ENCODE measurements at regions not wholly inside any gene's neighbourhood (a gene's known extent, or its start where the extent isn't known, plus 50 kb on each side); places are given as distances from the start of the nearest gene placed in this dataset.

- WGBS (ENCODE audit: low lambda C conversion rate, missing lambda C conversion rate), result 61% methylated on average over 4 of the region's 7 CpGs
- TF ChIP-seq EZH2phosphoT487 (IDR thresholded peaks at IDR 0.05; ENCODE audit: low read depth, severe bottlenecking, unreplicated experiment), result no peak
- no peak for TF ChIP-seq EZH2 (IDR thresholded peaks at IDR 0.05; ENCODE audit: borderline replicate concordance)
- TF ChIP-seq CTCF (IDR thresholded peaks at IDR 0.05; ENCODE audit: poor library complexity), result no peak
- no peak for DNase-seq (ENCODE audit: low spot score)
- Histone ChIP-seq H3K36me3 (replicated peaks; ENCODE audit: insufficient read depth, low read depth) (no peaks in the 10 kb centered on the region), H3K9me3 (ENCODE audit: low read depth) (no peaks in the 10 kb centered on the region), H4K20me1 (ENCODE audit: insufficient read depth, poor library complexity, severe bottlenecking) (no peaks in the 10 kb centered on the region), H2AFZ (no peak overlapping the region), H3K9me2 (replicated peaks; ENCODE audit: insufficient read depth) (no peaks in the 10 kb centered on the region), H3K27me3 (no peaks in the 10 kb centered on the region), H3K4me1 (ENCODE audit: insufficient read depth) (no peaks in the 10 kb centered on the region), H3K27ac (no peak overlapping the region), H3K4me3 (no peak overlapping the region), H3K79me2 (no peaks in the 10 kb centered on the region), H3K4me2 (no peak overlapping the region)
Observed at GRCh38 chr7:157482517-157483087, 145.8 kb downstream of the DNAJB6 start.

- Histone ChIP-seq H3K36me3 (replicated peaks; ENCODE audit: insufficient read depth, low read depth) (no peaks in the 10 kb centered on the region), H3K4me3 (no peak overlapping the region), H3K4me1 (ENCODE audit: insufficient read depth) (no peaks in the 10 kb centered on the region), H2AFZ (no peak overlapping the region), H3K27me3 (no peaks in the 10 kb centered on the region), H3K4me2 (no peak overlapping the region), H3K9me2 (replicated peaks; ENCODE audit: insufficient read depth) (no peaks in the 10 kb centered on the region), H3K79me2 (no peaks in the 10 kb centered on the region), H3K9me3 (ENCODE audit: low read depth) (no peaks in the 10 kb centered on the region), H3K27ac (no peak overlapping the region), H4K20me1 (ENCODE audit: insufficient read depth, poor library complexity, severe bottlenecking) (no peaks in the 10 kb centered on the region)
- no peak for TF ChIP-seq EZH2phosphoT487 (IDR thresholded peaks at IDR 0.05; ENCODE audit: low read depth, severe bottlenecking, unreplicated experiment)
- 72% methylated on average over 14 of the region's 27 CpGs for WGBS (ENCODE audit: low lambda C conversion rate, missing lambda C conversion rate)
- no peak for DNase-seq (ENCODE audit: low spot score)
Observed at GRCh38 chr7:157483515-157483914, 146.7 kb downstream of the DNAJB6 start.

GRCh38 chr7:157483971-157484410 lies 147.2 kb downstream of the DNAJB6 start:
- Histone ChIP-seq H3K4me3 (no peak overlapping the region), H2AFZ (no peak overlapping the region), H4K20me1 (ENCODE audit: insufficient read depth, poor library complexity, severe bottlenecking) (no peaks in the 10 kb centered on the region), H3K4me1 (ENCODE audit: insufficient read depth) (no peaks in the 10 kb centered on the region), H3K36me3 (replicated peaks; ENCODE audit: insufficient read depth, low read depth) (no peaks in the 10 kb centered on the region), H3K9me2 (replicated peaks; ENCODE audit: insufficient read depth) (no peaks in the 10 kb centered on the region), H3K9me3 (ENCODE audit: low read depth) (no peaks in the 10 kb centered on the region), H3K27ac (no peak overlapping the region), H3K27me3 (no peaks in the 10 kb centered on the region), H3K4me2 (no peak overlapping the region), H3K79me2 (no peaks in the 10 kb centered on the region)
- no peak for DNase-seq (ENCODE audit: low spot score)
- WGBS (ENCODE audit: low lambda C conversion rate, missing lambda C conversion rate), result 82% methylated on average over 8 of the region's 11 CpGs
- no peak for TF ChIP-seq EZH2phosphoT487 (IDR thresholded peaks at IDR 0.05; ENCODE audit: low read depth, severe bottlenecking, unreplicated experiment)
- no peak for TF ChIP-seq EZH2 (IDR thresholded peaks at IDR 0.05; ENCODE audit: borderline replicate concordance)
- TF ChIP-seq CTCF (IDR thresholded peaks at IDR 0.05; ENCODE audit: poor library complexity), result no peak

GRCh38 chr7:157484411-157485081 lies 147.7 kb downstream of the DNAJB6 start:
- WGBS (ENCODE audit: low lambda C conversion rate, missing lambda C conversion rate), result 83% methylated on average over 24 of the region's 28 CpGs
- no peak overlapping the region for H2AFZ ChIP-seq
- no peaks in the 10 kb centered on the region for H3K4me1 ChIP-seq (ENCODE audit: insufficient read depth)
- no peak for TF ChIP-seq CTCF (IDR thresholded peaks at IDR 0.05; ENCODE audit: poor library complexity)
- TF ChIP-seq EZH2phosphoT487 (IDR thresholded peaks at IDR 0.05; ENCODE audit: low read depth, severe bottlenecking, unreplicated experiment), result no peak
- H3K4me2 ChIP-seq, result no peak overlapping the region
- H3K9me3 ChIP-seq (ENCODE audit: low read depth), result no peaks in the 10 kb centered on the region
- no peaks in the 10 kb centered on the region for H3K79me2 ChIP-seq
- no peaks in the 10 kb centered on the region for H4K20me1 ChIP-seq (ENCODE audit: insufficient read depth, poor library complexity, severe bottlenecking)
- H3K27ac ChIP-seq, result no peak overlapping the region
- DNase-seq (ENCODE audit: low spot score), result no peak
- H3K9me2 ChIP-seq (replicated peaks; ENCODE audit: insufficient read depth), result no peaks in the 10 kb centered on the region
- H3K4me3 ChIP-seq, result no peak overlapping the region
- H3K27me3 ChIP-seq, result no peaks in the 10 kb centered on the region
- no peaks in the 10 kb centered on the region for H3K36me3 ChIP-seq (replicated peaks; ENCODE audit: insufficient read depth, low read depth)

All from hepatocyte (in vitro differentiated cells).